ENCODE measurements at regions not wholly inside any gene's neighbourhood (a gene's known extent, or its start where the extent isn't known, plus 50 kb on each side); places are given as distances from the start of the nearest gene placed in this dataset.

- Histone ChIP-seq H3K9ac (ENCODE audit: extremely low read depth, insufficient read length, low read length) (no peak overlapping the region), H2AK5ac (ENCODE audit: insufficient read length, low read length) (no peak overlapping the region), H2BK120ac (ENCODE audit: low read depth, low read length, poor library complexity, severe bottlenecking) (no peak overlapping the region), H3K23me2 (ENCODE audit: insufficient read length, low read depth, low read length, poor library complexity, severe bottlenecking) (no peaks in the 10 kb centered on the region), H2AFZ (ENCODE audit: low read length) (no peak overlapping the region), H3K56ac (ENCODE audit: insufficient read length, low read depth, low read length) (no peak overlapping the region), H3K27ac (ENCODE audit: insufficient read length, low read depth, low read length) (no peak overlapping the region), H3K23ac (ENCODE audit: insufficient read length, low read depth, low read length) (no peak overlapping the region), H2BK15ac (ENCODE audit: low read depth, low read length) (no peak overlapping the region), H3K14ac (ENCODE audit: insufficient read depth, low read length) (no peak overlapping the region), H3K4ac (ENCODE audit: low read depth, low read length) (no peak overlapping the region), H3K79me2 (ENCODE audit: insufficient read depth, low read length) (no peaks in the 10 kb centered on the region), H2BK12ac (ENCODE audit: insufficient read length, low read depth, low read length) (no peak overlapping the region), H4K5ac (ENCODE audit: insufficient read length, low read depth, low read length) (no peak overlapping the region), H3T11ph (ENCODE audit: low read length) (no peak overlapping the region), H4K20me1 (ENCODE audit: control insufficient read depth, insufficient read depth, insufficient read length) (no peaks in the 10 kb centered on the region), H3K4me2 (ENCODE audit: insufficient read depth, insufficient read length, low read length) (no peak overlapping the region), H3K79me1 (ENCODE audit: insufficient read depth, low read depth, low read length, poor library complexity, severe bottlenecking) (no peaks in the 10 kb centered on the region), H2BK20ac (ENCODE audit: low read depth, low read length, poor library complexity, severe bottlenecking) (no peak overlapping the region), H4K91ac (ENCODE audit: insufficient read length, low read depth, low read length) (no peak overlapping the region), H3K27me3 (ENCODE audit: insufficient read depth, low read length) (no peaks in the 10 kb centered on the region), H3K9me3 (ENCODE audit: control insufficient read depth, low read depth, low read length) (no peaks in the 10 kb centered on the region), H2BK5ac (ENCODE audit: insufficient read length, low read length) (no peak overlapping the region), H3K18ac (ENCODE audit: insufficient read length, low read depth, low read length) (no peak overlapping the region), H3K4me1 (ENCODE audit: insufficient read depth, low read length) (peaks cover 5% of the 10 kb centered on the region; the same call in 1 of the 2 replicates), H4K8ac (replicated peaks; ENCODE audit: insufficient read length, low read depth, low read length) (no peak overlapping the region)
- DNase-seq: no peak
- WGBS (ENCODE audit: extremely low coverage, insufficient read length, low lambda C conversion rate): no CpG with 5 or more reads among the region's 2 CpGs
- H3K9me3 Mint-ChIP-seq: no peaks in the 10 kb centered on the region
- no peak for TF ChIP-seq CTCF (conservative IDR thresholded peaks at IDR 0.05)
- no peak overlapping the region for H3K27ac Mint-ChIP-seq
- no peaks in the 10 kb centered on the region for H3K27me3 Mint-ChIP-seq (ENCODE audit: low read depth)
- peaks cover 12 to 13% of the 10 kb centered on the region in 2 experiments for H3K4me1 Mint-ChIP-seq
- no peak overlapping the region for H3K4me3 Mint-ChIP-seq
- no peaks in the 10 kb centered on the region for H3K36me3 Mint-ChIP-seq (ENCODE audit: insufficient read depth in 1 of 3, low read depth in 3 of 3)
Observed at GRCh38 chr1:70542856-70543255, 131.8 kb downstream of the CTH start.

Data from H9 (cell line).